Neural crest cell (in vitro differentiated cells): ENCODE measurements at regions not wholly inside any gene's neighbourhood (a gene's known extent, or its start where the extent isn't known, plus 50 kb on each side); places are given as distances from the start of the nearest gene placed in this dataset.

Experiments used
- DNase-seq: peaks from one replicate; pipeline ENCODE4 v3.0.0; 2021; ENCODE audit warnings: low read depth, mixed read lengths, low spot score
- H3K27ac Mint-ChIP-seq: one replicate; pipeline ENCODE4 v1.8.0; 2021; ENCODE audit warnings: mild to moderate bottlenecking, mixed read lengths; ENCODE audit not compliant: unreplicated experiment
- H3K27me3 Mint-ChIP-seq: 2 replicates; pipeline ENCODE4 v1.8.0; 2021; ENCODE audit warnings: low read depth, mild to moderate bottlenecking, mixed read lengths
- H3K36me3 Mint-ChIP-seq: 2 replicates; pipeline ENCODE4 v1.8.0; 2021; ENCODE audit warnings: low read depth, mild to moderate bottlenecking, mixed read lengths
- H3K4me1 Mint-ChIP-seq: 2 replicates; pipeline ENCODE4 v1.8.0; 2021; ENCODE audit warnings: mixed read lengths
- H3K4me3 Mint-ChIP-seq: one replicate; pipeline ENCODE4 v1.8.0; 2021; ENCODE audit warnings: mild to moderate bottlenecking, mixed read lengths
- H3K9me3 Mint-ChIP-seq: 2 replicates; pipeline ENCODE4 v1.8.0; 2021; ENCODE audit warnings: mixed read lengths
- CTCF ChIP-seq: fragments of 200-600 bp; sonication (generic); conservative IDR thresholded peaks from 2 replicates; pipeline ENCODE4 v1.5.0; 2021; ENCODE audit warnings: antibody characterized with exemption, mild to moderate bottlenecking

GRCh38 chr5:93800988-93801811, 59.8 kb upstream of the POU5F2 start:
- no peaks in the 10 kb centered on the region for H3K27me3 Mint-ChIP-seq
- H3K36me3 Mint-ChIP-seq, result no peaks in the 10 kb centered on the region
- H3K4me3 Mint-ChIP-seq, result peak overlapping the region; percentile 56
- peak; percentile 89 for TF ChIP-seq CTCF
- no peaks in the 10 kb centered on the region for H3K9me3 Mint-ChIP-seq
- peaks cover 82% of the 10 kb centered on the region for H3K4me1 Mint-ChIP-seq
- DNase-seq, result peak; percentile 39
- no peak overlapping the region for H3K27ac Mint-ChIP-seq

- Mint-ChIP-seq H3K4me3 (no peak overlapping the region), H3K27me3 (no peaks in the 10 kb centered on the region)
Observed at GRCh38 chr5:93794954-93795353, 53.6 kb upstream of the POU5F2 start.

GRCh38 chr5:93793159-93793781, 51.9 kb upstream of the POU5F2 start:
- Mint-ChIP-seq H3K4me1 (peaks cover 50% of the 10 kb centered on the region), H3K4me3 (no peak overlapping the region), H3K27me3 (no peaks in the 10 kb centered on the region), H3K36me3 (peaks cover 13% of the 10 kb centered on the region), H3K27ac (no peak overlapping the region), H3K9me3 (peaks cover 8% of the 10 kb centered on the region)
- no peak for DNase-seq
- no peak for TF ChIP-seq CTCF

More at GRCh38 chr5:93794954-93795353, 53.6 kb upstream of the POU5F2 start:
- peaks cover 13% of the 10 kb centered on the region for H3K36me3 Mint-ChIP-seq
- DNase-seq, result no peak
- H3K27ac Mint-ChIP-seq, result no peak overlapping the region
- H3K9me3 Mint-ChIP-seq, result peaks cover 8% of the 10 kb centered on the region
- peaks cover 49% of the 10 kb centered on the region for H3K4me1 Mint-ChIP-seq
- TF ChIP-seq CTCF, result no peak

- no peaks in the 10 kb centered on the region for H3K27me3 Mint-ChIP-seq
- TF ChIP-seq CTCF, result no peak
- DNase-seq, result no peak
- no peak overlapping the region for H3K4me3 Mint-ChIP-seq
- no peak overlapping the region for H3K27ac Mint-ChIP-seq
- peaks cover 8% of the 10 kb centered on the region for H3K9me3 Mint-ChIP-seq
- peaks cover 13% of the 10 kb centered on the region for H3K36me3 Mint-ChIP-seq
- peaks cover 48% of the 10 kb centered on the region for H3K4me1 Mint-ChIP-seq
Observed at GRCh38 chr5:93791518-93791972, 50.1 kb upstream of the POU5F2 start.
